ENCODE measurements at regions not wholly inside any gene's neighbourhood (a gene's known extent, or its start where the extent isn't known, plus 50 kb on each side); places are given as distances from the start of the nearest gene placed in this dataset.

GRCh38 chrX:34810364-34810763 is 132.2 kb upstream of the FAM47B start:
- TF ChIP-seq EZH2 (IDR thresholded peaks at IDR 0.05; ENCODE audit: borderline replicate concordance, low read length) (no peak), CTCF (conservative IDR thresholded peaks at IDR 0.05 in 1 of 2, IDR thresholded peaks at IDR 0.05 in 1 of 2; ENCODE audit: extremely low read depth in 1 of 2, insufficient read depth in 1 of 2, low read depth in 1 of 2, low read length in 2 of 2) (no peak)

All from mammary epithelial cell (primary cell).